KMS-11 (cell line): ENCODE measurements at regions not wholly inside any gene's neighbourhood (a gene's known extent, or its start where the extent isn't known, plus 50 kb on each side); places are given as distances from the start of the nearest gene placed in this dataset.
"Not testable (repeated sequence)": the region's sequence is repeated elsewhere in the genome, so short reads cannot be mapped to it uniquely, and the experiment has no call there.

ENCODE experiments used
- H2AFZ ChIP-seq: fragments of 200-600 bp; sonication (generic); 2 replicates; pipeline ENCODE4 v1.6.1; 2016; ENCODE audit warnings: antibody characterized with exemption, mixed run types, low read depth
- H3K27ac ChIP-seq: fragments of 200-600 bp; sonication (generic); 2 replicates; pipeline ENCODE4 v1.6.1; 2016; ENCODE audit warnings: mild to moderate bottlenecking, mixed run types
- H3K27me3 ChIP-seq: fragments of 200-600 bp; sonication (generic); 2 replicates; pipeline ENCODE4 v1.6.1; 2017; ENCODE audit warnings: mild to moderate bottlenecking, low read depth, mixed run types, moderate library complexity; ENCODE audit not compliant: insufficient read depth
- H3K36me3 ChIP-seq: fragments of 200-600 bp; sonication (generic); 2 replicates; pipeline ENCODE4 v1.6.1; 2017; ENCODE audit warnings: mild to moderate bottlenecking, mixed run types; ENCODE audit not compliant: insufficient read depth
- H3K4me1 ChIP-seq: fragments of 200-600 bp; sonication (generic); 2 replicates; pipeline ENCODE4 v1.6.1; 2016; ENCODE audit warnings: mild to moderate bottlenecking, low read depth, mixed run types; ENCODE audit not compliant: poor library complexity, severe bottlenecking
- H3K4me2 ChIP-seq: fragments of 200-600 bp; sonication (generic); 2 replicates; pipeline ENCODE4 v1.7.0; 2016; ENCODE audit warnings: mild to moderate bottlenecking, mixed run types
- H3K4me3 ChIP-seq: fragments of 200-600 bp; sonication (generic); IDR thresholded peaks from 2 replicates; pipeline ENCODE4 v1.6.1; 2017; ENCODE audit warnings: low read depth, low read length, mixed read lengths; ENCODE audit not compliant: insufficient read depth
- H3K79me2 ChIP-seq: fragments of 200-600 bp; sonication (generic); 2 replicates; pipeline ENCODE4 v1.6.1; 2016; ENCODE audit warnings: low read depth, mixed run types; ENCODE audit not compliant: insufficient read depth
- H3K9ac ChIP-seq: fragments of 200-600 bp; sonication (generic); 2 replicates; pipeline ENCODE4 v1.6.1; 2016; ENCODE audit warnings: mild to moderate bottlenecking, mixed run types
- H4K20me1 ChIP-seq: fragments of 200-600 bp; sonication (generic); 2 replicates; pipeline ENCODE4 v1.6.1; 2016; ENCODE audit warnings: mild to moderate bottlenecking, mixed run types; ENCODE audit not compliant: insufficient read depth
- CTCF ChIP-seq: fragments of 200-600 bp; sonication (generic); conservative IDR thresholded peaks from 2 replicates; pipeline ENCODE4 v1.6.1; 2017; ENCODE audit warnings: low read depth, mild to moderate bottlenecking, antibody characterized with exemption, low read length, moderate library complexity, mixed read lengths

- H3K27me3 ChIP-seq, result no peaks in the 10 kb centered on the region
- no peaks in the 10 kb centered on the region for H3K79me2 ChIP-seq
- no peak overlapping the region for H3K9ac ChIP-seq
- H3K4me2 ChIP-seq, result no peak overlapping the region
- H3K27ac ChIP-seq, result no peak overlapping the region
- H3K4me1 ChIP-seq, result no peaks in the 10 kb centered on the region
- H4K20me1 ChIP-seq, result no peaks in the 10 kb centered on the region
- H2AFZ ChIP-seq, result no peak overlapping the region
- no peak overlapping the region for H3K4me3 ChIP-seq
- no peaks in the 10 kb centered on the region for H3K36me3 ChIP-seq
- no peak for TF ChIP-seq CTCF
Measured at GRCh38 chr2:146979746-146980145, 865.1 kb upstream of the ACVR2A start.

- H3K27ac ChIP-seq, result no peak overlapping the region
- no peak overlapping the region for H3K9ac ChIP-seq
- no peak overlapping the region for H3K4me3 ChIP-seq
- H3K27me3 ChIP-seq, result no peaks in the 10 kb centered on the region
- H3K36me3 ChIP-seq, result no peaks in the 10 kb centered on the region
- H3K4me1 ChIP-seq, result no peaks in the 10 kb centered on the region
- no peak overlapping the region for H2AFZ ChIP-seq
- no peak overlapping the region for H3K4me2 ChIP-seq
- H3K79me2 ChIP-seq, result no peaks in the 10 kb centered on the region
- no peaks in the 10 kb centered on the region for H4K20me1 ChIP-seq
- TF ChIP-seq CTCF, result no peak
Measured at GRCh38 chr2:146978577-146979555, 866.0 kb upstream of the ACVR2A start.

- H3K4me1 ChIP-seq, H3K4me2 ChIP-seq, H4K20me1 ChIP-seq, H3K9ac ChIP-seq, H3K4me3 ChIP-seq, H3K27ac ChIP-seq, H3K27me3 ChIP-seq, H2AFZ ChIP-seq, H3K79me2 ChIP-seq, H3K36me3 ChIP-seq: not testable (repeated sequence)
Measured at GRCh38 chr2:146970981-146971380, 873.8 kb upstream of the ACVR2A start.

GRCh38 chr2:146969703-146970102 is 875.1 kb upstream of the ACVR2A start:
- not testable (repeated sequence) for H4K20me1 ChIP-seq, H3K4me2 ChIP-seq, H3K27ac ChIP-seq, H3K9ac ChIP-seq, H3K4me3 ChIP-seq, H3K27me3 ChIP-seq, H3K36me3 ChIP-seq, H3K4me1 ChIP-seq, H3K79me2 ChIP-seq, H2AFZ ChIP-seq

GRCh38 chr2:146964494-146964893 is 880.3 kb upstream of the ACVR2A start:
- TF ChIP-seq CTCF, result no peak
- Histone ChIP-seq H3K9ac (no peak overlapping the region), H2AFZ (no peak overlapping the region), H3K4me2 (no peak overlapping the region), H3K79me2 (no peaks in the 10 kb centered on the region), H3K36me3 (no peaks in the 10 kb centered on the region), H3K27me3 (no peaks in the 10 kb centered on the region), H4K20me1 (no peaks in the 10 kb centered on the region), H3K4me3 (no peak overlapping the region), H3K27ac (no peak overlapping the region), H3K4me1 (no peaks in the 10 kb centered on the region)
